Fibroblast of skin of left biceps (primary cell): ENCODE measurements at regions not wholly inside any gene's neighbourhood (a gene's known extent, or its start where the extent isn't known, plus 50 kb on each side); places are given as distances from the start of the nearest gene placed in this dataset.
"Not testable (repeated sequence)": the region's sequence is repeated elsewhere in the genome, so short reads cannot be mapped to it uniquely, and the experiment has no call there.

ENCODE experiments used
- DNase-seq, 2 experiments: peaks; one replicate each; pipeline ENCODE4 v3.0.0-alpha.2; 2013; ENCODE audit warnings: low read depth in 2 of 2

GRCh38 chr3:106530367-106530766 lies 661.6 kb upstream of the CBLB start:
- DNase-seq: no peak

GRCh38 chr3:106531771-106532329 lies 663.0 kb upstream of the CBLB start:
- DNase-seq: not testable (repeated sequence)

- DNase-seq: peak in 1 of 2 experiments; percentile 8
Measured at GRCh38 chr3:106533093-106533787, 664.4 kb upstream of the CBLB start.

GRCh38 chr3:106533788-106534160 lies 665.0 kb upstream of the CBLB start:
- DNase-seq: no peak

GRCh38 chr3:106534206-106534605 lies 665.4 kb upstream of the CBLB start:
- no peak for DNase-seq

- DNase-seq: no peak
Measured at GRCh38 chr3:106540743-106541142, 671.9 kb upstream of the CBLB start.

GRCh38 chr3:106542101-106542769 lies 673.4 kb upstream of the CBLB start:
- DNase-seq: no peak

GRCh38 chr3:106552351-106553043 lies 683.7 kb upstream of the CBLB start:
- DNase-seq: no peak

- peak; percentile 45 for DNase-seq
Measured at GRCh38 chr3:106560451-106560966, 691.7 kb upstream of the CBLB start.

- no peak for DNase-seq
Measured at GRCh38 chr3:106566277-106566676, 697.5 kb upstream of the CBLB start.

GRCh38 chr3:106570426-106570825 lies 701.6 kb upstream of the CBLB start:
- DNase-seq: no peak

- no peak for DNase-seq
Measured at GRCh38 chr3:106573605-106574004, 704.8 kb upstream of the CBLB start.

- DNase-seq: no peak
Measured at GRCh38 chr3:106575029-106575428, 706.2 kb upstream of the CBLB start.

- no peak for DNase-seq
Measured at GRCh38 chr3:106577241-106577640, 708.4 kb upstream of the CBLB start.

- DNase-seq: no peak
Measured at GRCh38 chr3:106578911-106579310, 710.1 kb upstream of the CBLB start.

GRCh38 chr3:106582151-106582550 lies 713.3 kb upstream of the CBLB start:
- DNase-seq: peak; percentile 33 to 42

GRCh38 chr3:106587551-106587950 lies 718.7 kb upstream of the CBLB start:
- DNase-seq: no peak

GRCh38 chr3:106588739-106589138 lies 719.9 kb upstream of the CBLB start:
- no peak for DNase-seq

GRCh38 chr3:106589311-106589942 lies 720.6 kb upstream of the CBLB start:
- DNase-seq: peak; percentile 64 to 66

GRCh38 chr3:106590216-106590615 lies 721.4 kb upstream of the CBLB start:
- DNase-seq: no peak

GRCh38 chr3:106593381-106593780 lies 724.6 kb upstream of the CBLB start:
- DNase-seq: no peak
